ENCODE measurements at regions not wholly inside any gene's neighbourhood (a gene's known extent, or its start where the extent isn't known, plus 50 kb on each side); places are given as distances from the start of the nearest gene placed in this dataset.

GRCh38 chr21:27206368-27206982 lies 239.6 kb upstream of the ADAMTS5 start:
- TF ChIP-seq NFATC4 (CRISPR knock-in tag; IDR thresholded peaks at IDR 0.05): no peak
- no peak for TF ChIP-seq CTCF (IDR thresholded peaks at IDR 0.05)
- no peak for TF ChIP-seq ATF3 (CRISPR knock-in tag; conservative IDR thresholded peaks at IDR 0.05)
- TF ChIP-seq CREM (CRISPR knock-in tag; IDR thresholded peaks at IDR 0.05): no peak
- no peak for TF ChIP-seq NFE2L1 (CRISPR knock-in tag; IDR thresholded peaks at IDR 0.05)
- no peak for TF ChIP-seq JUN (CRISPR knock-in tag; IDR thresholded peaks at IDR 0.05)
- TF ChIP-seq TP53 (CRISPR knock-in tag; IDR thresholded peaks at IDR 0.05): no peak
- no peak for TF ChIP-seq NFYB (CRISPR knock-in tag; conservative IDR thresholded peaks at IDR 0.05; ENCODE audit: low read depth)
- no peak for TF ChIP-seq ESRRA (CRISPR knock-in tag; IDR thresholded peaks at IDR 0.05; ENCODE audit: borderline replicate concordance)
- TF ChIP-seq E2F4 (CRISPR knock-in tag; IDR thresholded peaks at IDR 0.05; ENCODE audit: borderline replicate concordance, low read depth): no peak
